ENCODE measurements at regions not wholly inside any gene's neighbourhood (a gene's known extent, or its start where the extent isn't known, plus 50 kb on each side); places are given as distances from the start of the nearest gene placed in this dataset.

DNA sequence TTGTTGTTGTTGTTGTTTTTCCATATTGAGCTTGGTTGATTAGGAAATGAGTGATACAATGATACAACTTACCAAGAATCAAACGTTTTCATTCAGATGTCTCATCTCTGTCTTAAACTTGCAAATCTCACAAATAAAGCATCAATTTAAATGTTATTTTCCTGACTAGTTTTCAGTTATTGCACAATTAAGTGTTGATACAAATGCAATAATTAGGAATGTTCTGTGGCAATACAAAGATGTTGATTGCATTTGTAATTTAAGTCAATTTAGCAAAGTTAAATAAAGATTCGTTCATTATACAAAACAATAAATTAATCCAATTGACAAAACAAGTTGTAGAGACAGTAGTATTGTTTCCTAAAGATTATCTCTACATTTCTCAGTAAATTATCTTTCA is 392.3 kb upstream of the ZNF804A start:
- H3K79me2 ChIP-seq (replicated peaks; ENCODE audit: insufficient read depth, low read length) = no peaks in the 10 kb centered on the region
- no peak overlapping the region for H3K27ac ChIP-seq (ENCODE audit: low read length)
- no peaks in the 10 kb centered on the region for H3K36me3 ChIP-seq (ENCODE audit: insufficient read depth, low read length)

DNA sequence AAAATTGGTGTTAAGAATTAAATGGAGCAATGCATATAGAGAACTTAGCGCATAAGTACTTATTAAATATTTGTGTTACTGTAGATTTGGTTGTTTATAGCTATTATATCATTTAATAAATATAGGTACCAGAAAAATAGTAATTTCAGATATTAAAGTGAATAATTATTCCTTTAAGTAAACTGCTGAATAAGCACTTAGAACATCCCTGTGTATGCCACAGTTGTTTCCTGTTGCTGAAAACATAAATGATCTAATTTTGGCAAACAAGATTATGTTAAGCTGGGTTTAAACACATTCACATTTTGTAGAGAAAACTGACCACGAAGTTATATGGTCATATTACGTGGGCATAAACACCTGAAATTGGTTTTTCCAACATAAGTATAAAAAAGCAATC is 388.0 kb upstream of the ZNF804A start:
- Histone ChIP-seq H3K27me3 (ENCODE audit: insufficient read depth, low read depth, low read length) (no peaks in the 10 kb centered on the region), H4K20me1 (ENCODE audit: insufficient read depth) (no peaks in the 10 kb centered on the region), H3K4me3 (ENCODE audit: low read length) (no peak overlapping the region), H3K9me2 (ENCODE audit: insufficient read depth, low read length) (no peaks in the 10 kb centered on the region), H2AFZ (ENCODE audit: low read depth, low read length) (no peak overlapping the region), H3K9ac (ENCODE audit: low read length) (no peak overlapping the region), H3K9me3 (ENCODE audit: low read length) (no peaks in the 10 kb centered on the region), H3F3A (ENCODE audit: insufficient read depth, low read length, poor library complexity, severe bottlenecking) (no peaks in the 10 kb centered on the region), H3K36me3 (ENCODE audit: insufficient read depth, low read length) (no peaks in the 10 kb centered on the region), H3K79me2 (replicated peaks; ENCODE audit: insufficient read depth, low read length) (no peaks in the 10 kb centered on the region), H3K4me2 (ENCODE audit: low read length) (no peak overlapping the region), H3K27ac (ENCODE audit: low read length) (no peak overlapping the region)
- no peak for TF ChIP-seq SMC3 (conservative IDR thresholded peaks at IDR 0.05; ENCODE audit: poor library complexity)
- TF ChIP-seq, protein P1, sequence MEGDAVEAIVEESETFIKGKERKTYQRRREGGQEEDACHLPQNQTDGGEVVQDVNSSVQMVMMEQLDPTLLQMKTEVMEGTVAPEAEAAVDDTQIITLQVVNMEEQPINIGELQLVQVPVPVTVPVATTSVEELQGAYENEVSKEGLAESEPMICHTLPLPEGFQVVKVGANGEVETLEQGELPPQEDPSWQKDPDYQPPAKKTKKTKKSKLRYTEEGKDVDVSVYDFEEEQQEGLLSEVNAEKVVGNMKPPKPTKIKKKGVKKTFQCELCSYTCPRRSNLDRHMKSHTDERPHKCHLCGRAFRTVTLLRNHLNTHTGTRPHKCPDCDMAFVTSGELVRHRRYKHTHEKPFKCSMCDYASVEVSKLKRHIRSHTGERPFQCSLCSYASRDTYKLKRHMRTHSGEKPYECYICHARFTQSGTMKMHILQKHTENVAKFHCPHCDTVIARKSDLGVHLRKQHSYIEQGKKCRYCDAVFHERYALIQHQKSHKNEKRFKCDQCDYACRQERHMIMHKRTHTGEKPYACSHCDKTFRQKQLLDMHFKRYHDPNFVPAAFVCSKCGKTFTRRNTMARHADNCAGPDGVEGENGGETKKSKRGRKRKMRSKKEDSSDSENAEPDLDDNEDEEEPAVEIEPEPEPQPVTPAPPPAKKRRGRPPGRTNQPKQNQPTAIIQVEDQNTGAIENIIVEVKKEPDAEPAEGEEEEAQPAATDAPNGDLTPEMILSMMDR (IDR thresholded peaks at IDR 0.05; ENCODE audit: poor library complexity, severe bottlenecking) = no peak
- no peak for TF ChIP-seq POLR2AphosphoS5 (IDR thresholded peaks at IDR 0.05)
- TF ChIP-seq MXI1 (conservative IDR thresholded peaks at IDR 0.05; ENCODE audit: poor library complexity, severe bottlenecking) = no peak
- no peak for TF ChIP-seq EP300 (conservative IDR thresholded peaks at IDR 0.05; ENCODE audit: poor library complexity, severe bottlenecking)

More for the DNA sequence above, 392.3 kb upstream of the ZNF804A start:
- Histone ChIP-seq H3K4me3 (ENCODE audit: low read length) (no peak overlapping the region), H3F3A (ENCODE audit: insufficient read depth, low read length, poor library complexity, severe bottlenecking) (no peaks in the 10 kb centered on the region), H3K9me2 (ENCODE audit: insufficient read depth, low read length) (no peaks in the 10 kb centered on the region), H4K20me1 (ENCODE audit: insufficient read depth) (no peaks in the 10 kb centered on the region), H3K9ac (ENCODE audit: low read length) (no peak overlapping the region), H2AFZ (ENCODE audit: low read depth, low read length) (no peak overlapping the region), H3K4me2 (ENCODE audit: low read length) (no peak overlapping the region), H3K9me3 (ENCODE audit: low read length) (no peaks in the 10 kb centered on the region), H3K27me3 (ENCODE audit: insufficient read depth, low read depth, low read length) (no peaks in the 10 kb centered on the region)
- TF ChIP-seq POLR2AphosphoS5 (IDR thresholded peaks at IDR 0.05) (no peak), MXI1 (conservative IDR thresholded peaks at IDR 0.05; ENCODE audit: poor library complexity, severe bottlenecking) (no peak), TAF1 (IDR thresholded peaks at IDR 0.05; ENCODE audit: low read depth) (no peak), EZH2 (IDR thresholded peaks at IDR 0.05; ENCODE audit: borderline replicate concordance, insufficient read depth, low read length, poor library complexity, severe bottlenecking) (no peak), SMC3 (conservative IDR thresholded peaks at IDR 0.05; ENCODE audit: poor library complexity) (no peak), RAD21 (conservative IDR thresholded peaks at IDR 0.05) (no peak)

DNA sequence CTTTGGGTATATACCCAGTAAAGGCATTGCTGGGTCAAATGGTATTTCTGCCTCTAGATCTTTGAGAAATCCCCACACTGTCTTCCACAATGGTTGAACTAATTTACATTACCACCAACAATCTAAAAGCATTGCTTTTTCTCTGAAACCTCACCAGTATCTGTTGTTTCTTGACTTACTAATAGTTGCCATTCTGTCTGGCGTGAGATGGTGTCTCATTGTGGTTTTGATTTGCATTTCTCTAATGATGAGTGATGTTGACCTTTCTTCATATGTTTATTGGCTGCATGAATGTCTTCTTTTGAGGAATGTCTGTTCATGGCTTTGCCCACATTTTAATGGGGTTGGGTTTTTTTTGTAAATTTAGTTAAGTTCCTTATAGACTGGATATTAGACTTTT is 382.6 kb upstream of the ZNF804A start:
- no peaks in the 10 kb centered on the region for H3F3A ChIP-seq (ENCODE audit: insufficient read depth, low read length, poor library complexity, severe bottlenecking)
- no peak overlapping the region for H2AFZ ChIP-seq (ENCODE audit: low read depth, low read length)
- no peaks in the 10 kb centered on the region for H3K9me3 ChIP-seq (ENCODE audit: low read length)
- H3K27ac ChIP-seq (ENCODE audit: low read length) = no peak overlapping the region
- H3K4me2 ChIP-seq (ENCODE audit: low read length) = no peak overlapping the region
- H3K79me2 ChIP-seq (replicated peaks; ENCODE audit: insufficient read depth, low read length) = no peaks in the 10 kb centered on the region
- no peaks in the 10 kb centered on the region for H3K36me3 ChIP-seq (ENCODE audit: insufficient read depth, low read length)
- H3K9ac ChIP-seq (ENCODE audit: low read length) = no peak overlapping the region
- H3K27me3 ChIP-seq (ENCODE audit: insufficient read depth, low read depth, low read length) = no peaks in the 10 kb centered on the region
- TF ChIP-seq MXI1 (conservative IDR thresholded peaks at IDR 0.05; ENCODE audit: poor library complexity, severe bottlenecking) (no peak), POLR2AphosphoS5 (IDR thresholded peaks at IDR 0.05) (no peak), RAD21 (conservative IDR thresholded peaks at IDR 0.05) (no peak), EP300 (conservative IDR thresholded peaks at IDR 0.05; ENCODE audit: poor library complexity, severe bottlenecking) (no peak), SMC3 (conservative IDR thresholded peaks at IDR 0.05; ENCODE audit: poor library complexity) (no peak), EZH2 (IDR thresholded peaks at IDR 0.05; ENCODE audit: borderline replicate concordance, insufficient read depth, low read length, poor library complexity, severe bottlenecking) (no peak), TAF1 (IDR thresholded peaks at IDR 0.05; ENCODE audit: low read depth) (no peak)
- TF ChIP-seq, protein P2, sequence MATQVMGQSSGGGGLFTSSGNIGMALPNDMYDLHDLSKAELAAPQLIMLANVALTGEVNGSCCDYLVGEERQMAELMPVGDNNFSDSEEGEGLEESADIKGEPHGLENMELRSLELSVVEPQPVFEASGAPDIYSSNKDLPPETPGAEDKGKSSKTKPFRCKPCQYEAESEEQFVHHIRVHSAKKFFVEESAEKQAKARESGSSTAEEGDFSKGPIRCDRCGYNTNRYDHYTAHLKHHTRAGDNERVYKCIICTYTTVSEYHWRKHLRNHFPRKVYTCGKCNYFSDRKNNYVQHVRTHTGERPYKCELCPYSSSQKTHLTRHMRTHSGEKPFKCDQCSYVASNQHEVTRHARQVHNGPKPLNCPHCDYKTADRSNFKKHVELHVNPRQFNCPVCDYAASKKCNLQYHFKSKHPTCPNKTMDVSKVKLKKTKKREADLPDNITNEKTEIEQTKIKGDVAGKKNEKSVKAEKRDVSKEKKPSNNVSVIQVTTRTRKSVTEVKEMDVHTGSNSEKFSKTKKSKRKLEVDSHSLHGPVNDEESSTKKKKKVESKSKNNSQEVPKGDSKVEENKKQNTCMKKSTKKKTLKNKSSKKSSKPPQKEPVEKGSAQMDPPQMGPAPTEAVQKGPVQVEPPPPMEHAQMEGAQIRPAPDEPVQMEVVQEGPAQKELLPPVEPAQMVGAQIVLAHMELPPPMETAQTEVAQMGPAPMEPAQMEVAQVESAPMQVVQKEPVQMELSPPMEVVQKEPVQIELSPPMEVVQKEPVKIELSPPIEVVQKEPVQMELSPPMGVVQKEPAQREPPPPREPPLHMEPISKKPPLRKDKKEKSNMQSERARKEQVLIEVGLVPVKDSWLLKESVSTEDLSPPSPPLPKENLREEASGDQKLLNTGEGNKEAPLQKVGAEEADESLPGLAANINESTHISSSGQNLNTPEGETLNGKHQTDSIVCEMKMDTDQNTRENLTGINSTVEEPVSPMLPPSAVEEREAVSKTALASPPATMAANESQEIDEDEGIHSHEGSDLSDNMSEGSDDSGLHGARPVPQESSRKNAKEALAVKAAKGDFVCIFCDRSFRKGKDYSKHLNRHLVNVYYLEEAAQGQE (IDR thresholded peaks at IDR 0.05; ENCODE audit: borderline replicate concordance) = no peak
- TF ChIP-seq, protein P1 (IDR thresholded peaks at IDR 0.05; ENCODE audit: poor library complexity, severe bottlenecking) = no peak
- no peak overlapping the region for H3K4me3 ChIP-seq (ENCODE audit: low read length)
- no peaks in the 10 kb centered on the region for H3K9me2 ChIP-seq (ENCODE audit: insufficient read depth, low read length)
- H4K20me1 ChIP-seq (ENCODE audit: insufficient read depth) = no peaks in the 10 kb centered on the region
